Mesodermal cell (in vitro differentiated cells): ENCODE measurements at regions not wholly inside any gene's neighbourhood (a gene's known extent, or its start where the extent isn't known, plus 50 kb on each side); places are given as distances from the start of the nearest gene placed in this dataset.
"Not testable (repeated sequence)": the region's sequence is repeated elsewhere in the genome, so short reads cannot be mapped to it uniquely, and the experiment has no call there.

Source experiments
- H3K27ac ChIP-seq: 2 replicates; pipeline ENCODE4 v1.7.0; 2013; ENCODE audit warnings: mild to moderate bottlenecking, low read depth, low read length, moderate library complexity; ENCODE audit not compliant: severe bottlenecking
- H3K36me3 ChIP-seq: 2 replicates; pipeline ENCODE4 v1.7.1; 2013; ENCODE audit warnings: mild to moderate bottlenecking, low read length, moderate library complexity; ENCODE audit not compliant: control insufficient read depth, insufficient read depth
- H3K4me1 ChIP-seq: one replicate; pipeline ENCODE4 v1.7.1; 2013; ENCODE audit warnings: mild to moderate bottlenecking, low read length; ENCODE audit not compliant: insufficient read depth, control insufficient read depth, poor library complexity, severe bottlenecking
- H3K4me3 ChIP-seq: 2 replicates; pipeline ENCODE4 v1.7.0; 2013; ENCODE audit warnings: low read length, control low read depth, mild to moderate bottlenecking; ENCODE audit not compliant: insufficient read depth, poor library complexity, severe bottlenecking; ENCODE audit errors: extremely low read depth
- H3K9me3 ChIP-seq: 2 replicates; pipeline ENCODE4 v1.7.1; 2013; ENCODE audit warnings: mild to moderate bottlenecking, low read length, moderate library complexity; ENCODE audit not compliant: control insufficient read depth
- WGBS, 2 experiments: methylation state at CpG; one replicate each; pipeline ENCODE4 v1.1.5; 2013; ENCODE audit warnings: missing lambda C conversion rate in 2 of 2; ENCODE audit not compliant: insufficient coverage in 2 of 2; 5-methylcytosine and 5-hydroxymethylcytosine counted together

DNA sequence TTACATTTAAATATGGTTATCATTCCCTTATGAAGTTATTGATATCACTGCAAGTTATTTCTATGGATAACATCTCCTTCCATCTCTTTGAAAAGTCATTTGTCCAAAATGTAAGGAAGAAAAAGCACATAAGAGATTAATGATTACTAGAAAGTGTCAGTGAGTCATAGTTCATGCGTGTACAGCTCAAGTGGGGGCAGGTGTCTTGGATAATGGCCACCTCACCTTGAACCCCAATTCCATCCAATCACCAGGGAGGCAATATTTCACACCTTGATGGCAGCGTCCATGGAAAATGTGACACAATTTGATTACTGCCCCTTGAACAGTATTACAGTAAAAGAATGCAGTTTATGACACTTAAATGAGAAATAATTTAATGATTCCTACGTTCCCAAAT lies 358.3 kb upstream of the SOX9 start:
- Histone ChIP-seq H3K36me3 (no peaks in the 10 kb centered on the region), H3K27ac (no peak overlapping the region), H3K4me1 (no peaks in the 10 kb centered on the region), H3K4me3 (no peak overlapping the region), H3K9me3 (no peaks in the 10 kb centered on the region)
- WGBS, 2 experiments: 60% methylated on average over 1 of the region's 3 CpGs; no CpG with 5 or more reads in 1 of the 2 experiments

DNA sequence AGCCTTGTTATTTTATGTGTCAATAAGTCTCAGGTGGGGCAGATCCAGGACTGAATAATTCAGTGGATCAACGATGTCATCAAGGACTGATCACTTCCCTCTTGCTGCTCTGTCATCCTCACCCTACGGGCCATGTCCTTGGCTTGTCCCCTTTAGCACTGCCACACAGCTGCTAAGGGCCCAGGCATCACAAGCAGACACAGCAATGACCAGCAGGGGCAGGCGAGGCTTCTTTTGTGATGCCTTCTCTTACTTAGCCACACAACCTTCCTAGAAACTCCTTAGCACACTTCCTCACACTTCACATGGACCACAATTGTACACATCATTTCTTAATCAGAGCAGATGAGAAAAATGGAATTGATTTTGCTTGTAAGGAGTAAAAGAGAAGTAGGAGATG lies 356.3 kb upstream of the SOX9 start:
- H3K27ac ChIP-seq: no peak overlapping the region
- 56 to 57% methylated on average over 1 to 2 of the region's 3 CpGs for WGBS, 2 experiments

DNA sequence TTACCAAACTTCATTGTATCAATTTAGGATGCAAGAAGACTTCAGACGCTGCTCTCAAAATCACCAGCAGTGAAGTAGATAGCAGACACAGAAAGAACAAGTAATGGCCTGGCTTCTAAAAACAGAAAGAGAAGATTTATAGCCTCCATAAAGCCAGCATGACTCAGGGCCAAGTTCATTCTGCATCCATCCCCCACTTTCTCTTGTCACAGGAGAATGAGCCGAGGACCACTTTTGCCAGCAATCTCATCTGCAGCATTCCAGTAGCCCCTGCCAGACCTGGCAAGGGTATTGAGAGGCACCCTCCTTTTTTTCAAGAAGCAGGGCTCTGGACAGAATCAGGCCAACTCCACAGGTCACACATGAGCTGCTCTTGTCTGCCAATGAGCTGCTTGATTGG lies 355.4 kb upstream of the SOX9 start:
- WGBS, 2 experiments: 78 to 83% methylated on average over 1 of the region's 2 CpGs
- H3K27ac ChIP-seq: no peak overlapping the region
- no peaks in the 10 kb centered on the region for H3K9me3 ChIP-seq
- no peaks in the 10 kb centered on the region for H3K4me1 ChIP-seq
- H3K4me3 ChIP-seq: no peak overlapping the region
- H3K36me3 ChIP-seq: no peaks in the 10 kb centered on the region

More for the DNA sequence above, 356.3 kb upstream of the SOX9 start:
- Histone ChIP-seq H3K36me3 (no peaks in the 10 kb centered on the region), H3K9me3 (no peaks in the 10 kb centered on the region), H3K4me1 (no peaks in the 10 kb centered on the region), H3K4me3 (no peak overlapping the region)

DNA sequence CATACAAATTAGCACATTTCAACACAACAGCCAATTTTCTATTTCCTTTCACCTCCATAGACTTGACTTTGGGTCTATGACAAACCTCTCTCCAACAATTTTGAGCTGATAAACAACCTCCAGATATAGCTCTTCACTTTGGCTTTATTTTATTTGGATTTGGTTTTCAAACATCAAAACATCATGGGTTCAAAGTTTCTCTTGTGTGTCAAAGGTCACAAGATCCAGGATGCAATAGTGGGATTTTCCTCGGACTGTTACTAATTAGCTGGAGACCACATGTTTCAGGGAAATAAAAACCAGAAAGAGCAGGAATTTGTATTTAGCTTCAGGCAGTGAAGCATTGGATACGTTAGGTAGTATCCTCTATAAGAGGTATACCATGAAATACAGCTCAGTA lies 351.0 kb upstream of the SOX9 start:
- Histone ChIP-seq H3K27ac (no peak overlapping the region), H3K4me1 (no peaks in the 10 kb centered on the region), H3K9me3 (no peaks in the 10 kb centered on the region), H3K4me3 (no peak overlapping the region), H3K36me3 (no peaks in the 10 kb centered on the region)
- 80 to 83% methylated on average over 1 of the region's 2 CpGs for WGBS, 2 experiments

DNA sequence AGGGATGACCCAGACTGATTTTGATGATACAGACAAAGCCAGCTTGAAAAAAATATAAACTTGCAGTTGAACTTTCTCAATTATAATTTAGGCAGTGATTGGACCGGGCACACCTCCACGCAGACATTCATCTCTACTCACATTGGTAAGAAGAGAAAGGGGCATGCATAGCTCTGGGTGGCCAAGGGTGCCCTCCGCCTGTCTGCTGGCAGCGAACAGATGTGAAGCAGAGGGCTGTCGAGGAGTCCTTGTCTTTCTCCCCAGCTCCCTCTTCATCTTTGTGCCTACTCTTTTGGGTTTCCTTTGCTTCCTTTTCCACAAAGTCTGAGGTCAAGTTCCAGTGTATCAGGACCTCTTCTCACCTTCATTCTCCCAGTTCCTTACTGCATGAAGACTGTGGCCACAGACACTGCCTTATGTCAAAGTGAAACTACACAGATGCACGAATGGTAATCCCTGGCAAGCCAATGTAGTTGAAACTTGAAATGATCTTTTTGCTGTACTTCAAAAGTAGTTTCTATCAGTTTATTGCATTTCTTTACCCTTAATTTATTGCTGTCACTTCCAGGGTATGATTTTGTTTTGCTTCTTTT lies 343.7 kb upstream of the SOX9 start:
- Histone ChIP-seq H3K4me1 (no peaks in the 10 kb centered on the region), H3K36me3 (no peaks in the 10 kb centered on the region), H3K9me3 (no peaks in the 10 kb centered on the region), H3K27ac (no peak overlapping the region), H3K4me3 (no peak overlapping the region)
- 86 to 97% methylated on average over 4 to 5 of the region's 6 CpGs for whole genome bisulfite sequencing, 2 experiments

DNA sequence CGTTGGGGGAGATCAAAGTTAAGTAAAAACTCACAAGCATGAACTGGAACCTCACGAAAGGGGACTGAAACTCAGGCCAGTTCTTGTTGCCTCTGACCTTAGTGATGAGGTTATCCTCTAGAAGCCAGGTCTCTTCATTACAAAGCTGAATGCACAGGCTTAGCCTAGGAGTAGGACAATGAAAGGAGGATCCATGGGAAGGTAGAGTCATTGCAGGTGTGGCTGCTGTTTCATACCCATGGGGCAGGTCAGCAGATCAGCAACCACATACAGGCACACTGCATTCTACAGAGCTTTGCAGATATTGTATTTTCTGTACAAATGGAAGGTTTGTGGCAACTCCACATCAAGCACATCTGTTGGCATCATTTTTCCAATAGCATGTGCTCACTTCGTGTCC lies 341.3 kb upstream of the SOX9 start:
- H3K27ac ChIP-seq: no peak overlapping the region
- H3K36me3 ChIP-seq: no peaks in the 10 kb centered on the region
- no peak overlapping the region for H3K4me3 ChIP-seq
- H3K4me1 ChIP-seq: no peaks in the 10 kb centered on the region
- WGBS, 2 experiments: 84 to 96% methylated on average over 2 of the region's 3 CpGs
- H3K9me3 ChIP-seq: no peaks in the 10 kb centered on the region

DNA sequence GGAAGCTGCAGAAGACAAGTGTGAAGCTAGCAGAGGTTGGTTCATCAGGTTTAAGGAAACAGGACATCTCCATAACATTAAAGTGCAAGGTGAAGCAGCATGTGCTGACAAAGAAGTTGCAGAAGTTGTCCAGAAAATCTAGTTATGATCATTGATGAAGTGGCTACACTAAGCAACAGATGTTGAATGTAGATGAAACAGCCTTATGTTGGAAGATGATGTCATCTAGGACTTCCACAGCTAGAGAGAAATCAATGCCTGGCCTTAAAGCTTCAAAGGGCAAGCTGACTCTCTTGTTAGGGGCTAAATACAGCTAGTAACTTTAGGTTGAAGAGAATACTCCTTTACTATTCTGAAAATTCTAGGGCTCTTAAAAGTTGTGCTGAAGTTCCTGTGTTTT lies 340.2 kb upstream of the SOX9 start:
- Histone ChIP-seq H3K27ac (no peak overlapping the region), H3K4me1 (no peaks in the 10 kb centered on the region), H3K36me3 (no peaks in the 10 kb centered on the region), H3K4me3 (no peak overlapping the region), H3K9me3 (no peaks in the 10 kb centered on the region)

DNA sequence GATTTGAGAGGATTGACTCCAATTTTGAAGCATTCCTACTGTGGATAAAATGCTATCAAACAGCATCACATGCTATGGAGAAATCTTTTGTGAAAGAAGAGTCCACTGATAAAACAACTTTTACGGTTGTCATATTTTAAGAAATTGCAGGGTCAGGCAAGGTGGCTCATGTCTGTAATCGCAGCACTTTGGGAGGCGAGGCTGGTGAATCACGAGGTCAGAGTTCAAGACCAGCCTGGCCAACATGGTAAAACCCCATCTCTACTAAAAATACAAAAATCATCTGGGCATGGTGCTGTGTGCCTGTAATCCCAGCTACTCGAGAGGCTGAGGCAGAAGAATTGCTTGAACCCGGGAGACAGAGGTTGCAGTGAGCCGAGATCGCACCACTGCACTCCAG lies 338.8 kb upstream of the SOX9 start:
- not testable (repeated sequence) for H3K9me3 ChIP-seq, H3K4me3 ChIP-seq, H3K36me3 ChIP-seq, H3K27ac ChIP-seq, H3K4me1 ChIP-seq
- WGBS, 2 experiments: 98 to 100% methylated on average over 4 to 8 of the region's 8 CpGs

DNA sequence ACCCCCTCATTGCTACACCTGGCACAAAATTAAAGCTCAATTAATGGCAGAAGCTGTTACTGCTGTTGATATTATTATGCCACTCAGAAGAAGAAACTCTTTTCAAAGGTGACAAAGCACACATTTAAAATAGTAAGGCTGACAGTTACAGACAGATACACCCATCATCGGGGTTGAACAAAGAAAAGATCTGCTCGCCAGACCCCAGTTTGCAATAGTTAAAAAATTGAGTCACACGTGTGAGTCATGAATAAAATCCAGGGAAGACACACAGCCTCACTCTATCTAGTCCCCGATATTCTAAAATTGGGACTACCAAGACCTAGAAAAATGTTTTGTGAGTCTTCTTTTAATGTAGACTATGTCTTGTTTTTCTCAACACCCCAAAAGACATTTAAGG lies 330.0 kb upstream of the SOX9 start:
- 60 to 93% methylated on average over 1 to 2 of the region's 4 CpGs for WGBS, 2 experiments
- H3K9me3 ChIP-seq: no peaks in the 10 kb centered on the region

DNA sequence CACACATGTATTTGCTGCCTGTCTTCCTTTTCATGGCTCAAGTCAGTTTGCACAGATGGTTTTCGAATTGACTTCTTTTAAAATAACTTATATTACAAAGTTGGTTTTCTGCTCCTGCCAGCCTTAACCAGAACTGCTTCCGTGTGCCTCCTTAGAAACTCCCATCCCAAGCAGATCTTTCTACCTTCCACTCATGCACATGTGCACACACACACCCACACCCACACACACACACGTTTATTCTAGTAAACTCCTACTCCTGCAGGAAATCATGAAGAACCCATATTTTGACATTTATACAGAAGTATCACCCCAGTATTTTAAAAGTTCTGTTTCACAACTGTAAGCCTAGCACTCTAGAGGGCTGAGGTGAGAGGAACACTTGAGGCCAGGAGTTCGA lies 329.5 kb upstream of the SOX9 start:
- no peaks in the 10 kb centered on the region for H3K9me3 ChIP-seq
- H3K36me3 ChIP-seq: no peaks in the 10 kb centered on the region
- H3K4me3 ChIP-seq: no peak overlapping the region
- H3K27ac ChIP-seq: no peak overlapping the region
- 82 to 86% methylated on average over 1 to 3 of the region's 4 CpGs for WGBS, 2 experiments
- H3K4me1 ChIP-seq: peaks cover 4% of the 10 kb centered on the region

More for the DNA sequence above, 330.0 kb upstream of the SOX9 start:
- Histone ChIP-seq H3K4me1 (peaks cover 4% of the 10 kb centered on the region), H3K27ac (no peak overlapping the region), H3K4me3 (no peak overlapping the region), H3K36me3 (no peaks in the 10 kb centered on the region)

DNA sequence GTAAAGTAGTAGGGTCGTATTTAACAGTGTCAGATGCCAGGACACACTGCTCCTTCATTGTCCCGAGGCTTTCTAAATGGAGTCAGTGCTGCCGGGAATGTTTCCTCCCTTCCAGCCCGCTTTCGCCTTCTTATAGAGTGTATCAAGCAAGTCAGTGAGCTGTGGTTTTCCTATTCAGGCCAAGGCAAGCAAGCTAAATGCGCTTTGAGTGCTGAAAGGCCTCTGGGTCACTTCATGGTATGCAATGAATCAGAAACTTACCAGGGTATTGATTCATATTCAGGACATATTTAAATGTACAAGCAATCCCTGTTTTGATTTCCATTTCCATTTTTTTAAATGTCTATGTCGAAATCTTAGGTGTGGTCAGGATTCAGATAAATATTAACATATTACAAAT lies 327.9 kb upstream of the SOX9 start:
- Histone ChIP-seq H3K4me3 (no peak overlapping the region), H3K9me3 (no peaks in the 10 kb centered on the region), H3K36me3 (no peaks in the 10 kb centered on the region), H3K27ac (no peak overlapping the region), H3K4me1 (peaks cover 4% of the 10 kb centered on the region)
- 87 to 95% methylated on average over 4 of the region's 7 CpGs for WGBS, 2 experiments
